OCI-LY7 (cell line): ENCODE measurements at regions not wholly inside any gene's neighbourhood (a gene's known extent, or its start where the extent isn't known, plus 50 kb on each side); places are given as distances from the start of the nearest gene placed in this dataset.

Source experiments
- BruUV-seq: library from RNA; stranded (reverse); fragments of 400-500 nt; replicated peaks from 2 replicates; lab custom pipeline; 2021; lab: Mats Ljungman, UMichigan
- CTCF ChIA-PET: fragments of 300-600 bp; sonication (Branson Sonifier 250); formaldehyde crosslinking; loops from one replicate; lab custom pipeline; 2022; ENCODE audit warnings: antibody characterized with exemption; ENCODE audit not compliant: unreplicated experiment; lab: Charles Lee
- POLR2A ChIA-PET: fragments of 300-600 bp; sonication (Branson Sonifier 250); formaldehyde crosslinking; loops from one replicate; lab custom pipeline; 2022; ENCODE audit warnings: antibody characterized with exemption; lab: Charles Lee
- DNase-seq: peaks from one replicate; pipeline ENCODE4 v3.0.0-alpha.2; 2015; ENCODE audit warnings: low spot score
- H2AFZ ChIP-seq: fragments of 200-600 bp; sonication (generic), shearing (Covaris generic); 2 replicates; pipeline ENCODE4 v1.6.1; 2014; ENCODE audit warnings: mild to moderate bottlenecking, antibody characterized with exemption, low read length, moderate library complexity
- H3K27ac ChIP-seq: fragments of 200-600 bp; sonication (generic); 2 replicates; pipeline ENCODE4 v1.5.1; 2014; ENCODE audit warnings: mixed run types, low read depth, mild to moderate bottlenecking, moderate library complexity, low read length, inconsistent platforms; ENCODE audit not compliant: poor library complexity, severe bottlenecking
- H3K36me3 ChIP-seq: fragments of 200-600 bp; sonication (generic); 2 replicates; pipeline ENCODE4 v1.6.1; 2014; ENCODE audit warnings: mild to moderate bottlenecking, antibody characterized with exemption, low read length, moderate library complexity, mixed read lengths; ENCODE audit not compliant: insufficient read depth
- H3K4me1 ChIP-seq: fragments of 200-600 bp; sonication (generic); 2 replicates; pipeline ENCODE4 v1.5.1; 2014; ENCODE audit warnings: mild to moderate bottlenecking, low read length; ENCODE audit not compliant: insufficient read depth, poor library complexity, severe bottlenecking
- H3K4me2 ChIP-seq: fragments of 200-600 bp; sonication (generic); 2 replicates; pipeline ENCODE4 v1.6.1; 2014; ENCODE audit warnings: mild to moderate bottlenecking, low read length
- H3K4me3 ChIP-seq: fragments of 200-600 bp; sonication (generic); 2 replicates; pipeline ENCODE4 v1.5.1; 2014; ENCODE audit warnings: mild to moderate bottlenecking, low read depth, low read length; ENCODE audit not compliant: poor library complexity, severe bottlenecking
- H3K79me2 ChIP-seq: fragments of 200-600 bp; sonication (generic); 2 replicates; pipeline ENCODE4 v1.6.1; 2016; ENCODE audit warnings: low read depth, mild to moderate bottlenecking, low read length, moderate library complexity, mixed read lengths; ENCODE audit not compliant: insufficient read depth
- H3K9me2 ChIP-seq: fragments of 200-600 bp; sonication (generic); 2 replicates; pipeline ENCODE4 v1.6.1; 2016; ENCODE audit warnings: mild to moderate bottlenecking, low read length, mixed read lengths; ENCODE audit not compliant: insufficient read depth
- H3K9me3 ChIP-seq: fragments of 200-600 bp; sonication (generic); 2 replicates; pipeline ENCODE4 v1.6.1; 2014; ENCODE audit warnings: mild to moderate bottlenecking, mixed run types, low read length, mixed read lengths
- H4K20me1 ChIP-seq: fragments of 200-600 bp; sonication (generic); 2 replicates; pipeline ENCODE4 v1.6.1; 2014; ENCODE audit warnings: mild to moderate bottlenecking, antibody characterized with exemption, low read length, moderate library complexity, mixed read lengths; ENCODE audit not compliant: insufficient read depth
- CTCF ChIP-seq: fragments of 200-600 bp; sonication (generic); conservative IDR thresholded peaks from 2 replicates; pipeline ENCODE4 v1.5.1; 2014; ENCODE audit warnings: mild to moderate bottlenecking, antibody characterized with exemption, low read length, moderate library complexity, mixed read lengths
- EZH2phosphoT487 ChIP-seq: fragments of 200-600 bp; sonication (generic); IDR thresholded peaks from 2 replicates; pipeline ENCODE4 v1.6.1; 2018; ENCODE audit warnings: low read depth, borderline replicate concordance, mild to moderate bottlenecking, mixed run types, antibody characterized with exemption, low read length, moderate library complexity, mixed read lengths
- intact Hi-C: fragments of 100-400 bp; cut with micrococcal nuclease; formaldehyde crosslinking; loops from one replicate; pipeline ENCODE4 v1.10.0; 2022; ENCODE audit not compliant: unreplicated experiment

GRCh38 chr12:77442633-77443032 lies 377.3 kb upstream of the E2F7 start:
- no peaks in the 10 kb centered on the region for H3K9me2 ChIP-seq
- intact Hi-C loops = no loop called here
- no peaks in the 10 kb centered on the region for H3K4me1 ChIP-seq
- H4K20me1 ChIP-seq = no peaks in the 10 kb centered on the region
- no peak overlapping the region for H2AFZ ChIP-seq
- POLR2A ChIA-PET = interaction anchor here (0.7 kb wide), 1 partner anchor 52 kb away, joined by 8 read pairs; no protein-coding TSS in a partner anchor
- CTCF ChIA-PET = no interaction called here
- H3K4me2 ChIP-seq = no peak overlapping the region
- H3K4me3 ChIP-seq = no peak overlapping the region
- no peaks in the 10 kb centered on the region for H3K79me2 ChIP-seq
- H3K36me3 ChIP-seq = no peaks in the 10 kb centered on the region
- no TSS peak for BruUV-seq
- H3K27ac ChIP-seq = no peak overlapping the region
- no peaks in the 10 kb centered on the region for H3K9me3 ChIP-seq
- DNase-seq = no peak
- TF ChIP-seq CTCF = no peak
- TF ChIP-seq EZH2phosphoT487 = no peak

DNA sequence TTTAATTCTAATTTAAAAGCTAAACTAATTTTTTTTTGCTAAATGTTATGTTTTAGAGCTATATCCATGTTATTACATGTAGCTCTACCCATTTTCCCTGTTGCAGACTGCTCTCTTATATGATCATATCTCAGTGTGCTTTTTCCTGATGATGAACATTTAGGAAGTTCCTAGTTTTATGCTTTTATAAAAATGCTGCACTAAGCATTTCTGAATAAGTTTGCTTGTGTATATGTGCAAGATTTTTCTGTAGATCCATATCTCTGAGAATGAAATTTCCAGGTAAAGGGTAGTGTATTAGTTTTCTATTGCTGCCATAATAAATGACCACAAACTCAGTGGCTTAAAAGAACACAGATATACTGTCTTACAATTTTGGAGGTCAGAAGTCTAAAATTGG lies 374.4 kb upstream of the E2F7 start:
- no peak overlapping the region for H3K27ac ChIP-seq
- CTCF ChIA-PET = no interaction called here
- BruUV-seq = no TSS peak
- H3K4me2 ChIP-seq = no peak overlapping the region
- H3K9me2 ChIP-seq = no peaks in the 10 kb centered on the region
- H3K36me3 ChIP-seq = no peaks in the 10 kb centered on the region
- H3K4me3 ChIP-seq = no peak overlapping the region
- POLR2A ChIA-PET = no interaction called here
- intact Hi-C loops = no loop called here
- no peaks in the 10 kb centered on the region for H3K9me3 ChIP-seq
- no peak for DNase-seq
- H2AFZ ChIP-seq = no peak overlapping the region
- H4K20me1 ChIP-seq = no peaks in the 10 kb centered on the region
- no peaks in the 10 kb centered on the region for H3K4me1 ChIP-seq
- no peaks in the 10 kb centered on the region for H3K79me2 ChIP-seq
- TF ChIP-seq EZH2phosphoT487 (no peak), CTCF (no peak)

DNA sequence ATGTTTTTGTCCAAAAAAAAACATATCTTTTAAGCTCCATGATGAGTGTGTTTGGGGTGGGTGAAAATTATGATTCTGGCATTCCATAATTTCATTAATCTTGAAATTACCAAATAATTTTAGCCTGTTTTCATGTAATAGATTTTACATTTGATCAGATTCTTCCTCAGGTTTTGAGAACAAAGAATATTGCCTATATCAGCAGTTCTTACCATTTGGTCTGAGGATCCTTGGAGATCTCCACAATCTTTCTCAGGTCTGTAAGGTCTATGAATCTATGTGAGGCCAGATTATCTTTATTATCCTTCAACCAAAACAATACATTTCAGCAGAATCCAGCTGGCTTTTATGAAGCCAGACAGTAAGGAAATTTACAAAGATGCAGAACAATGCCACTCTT lies 373.3 kb upstream of the E2F7 start:
- intact Hi-C loops = no loop called here
- BruUV-seq = no TSS peak
- Histone ChIP-seq H3K4me3 (no peak overlapping the region), H3K27ac (no peak overlapping the region), H3K4me2 (no peak overlapping the region), H3K36me3 (no peaks in the 10 kb centered on the region), H3K9me3 (no peaks in the 10 kb centered on the region), H3K4me1 (no peaks in the 10 kb centered on the region), H4K20me1 (no peaks in the 10 kb centered on the region), H3K9me2 (no peaks in the 10 kb centered on the region), H2AFZ (no peak overlapping the region), H3K79me2 (no peaks in the 10 kb centered on the region)
- DNase-seq = no peak
- CTCF ChIA-PET = no interaction called here
- TF ChIP-seq EZH2phosphoT487 = no peak
- TF ChIP-seq CTCF = no peak
- POLR2A ChIA-PET = no interaction called here
